ENCODE measurements at regions not wholly inside any gene's neighbourhood (a gene's known extent, or its start where the extent isn't known, plus 50 kb on each side); places are given as distances from the start of the nearest gene placed in this dataset.

GRCh38 chr1:29832936-29833335, 596.6 kb downstream of the PTPRU start:
- DNase-seq (ENCODE audit: low read depth): no peak

- no peak for DNase-seq (ENCODE audit: low read depth)
Observed at GRCh38 chr1:29832471-29832870, 596.1 kb downstream of the PTPRU start.

DNA sequence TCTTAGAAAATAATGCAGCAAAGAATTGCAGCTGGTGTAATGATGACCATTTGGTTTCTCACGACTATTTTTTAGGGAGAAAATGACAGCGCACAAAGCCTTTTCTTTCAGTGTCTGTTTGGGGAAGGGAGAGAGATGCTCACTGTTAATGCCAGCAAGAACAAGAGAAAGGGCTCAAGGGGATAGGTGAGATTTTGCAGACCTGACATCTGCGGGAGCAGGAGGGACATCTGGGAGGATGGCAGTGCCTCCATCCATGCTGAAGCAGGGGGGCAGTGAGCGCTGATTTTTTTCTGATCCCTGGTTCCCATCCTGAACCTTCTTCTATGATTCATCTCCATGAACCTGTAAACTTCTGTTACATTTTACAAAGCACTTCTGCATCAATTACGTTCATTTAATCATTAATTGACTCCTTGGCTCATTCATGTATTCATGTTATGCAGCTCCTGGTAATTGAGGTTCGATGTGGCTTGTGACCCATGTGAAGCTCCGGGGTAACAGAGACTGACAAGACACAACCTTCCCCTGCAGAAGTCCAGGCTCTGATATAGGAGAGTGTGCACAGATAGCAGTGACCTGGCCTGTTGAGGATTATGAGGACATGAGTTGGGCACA, 595.3 kb downstream of the PTPRU start:
- no peak for DNase-seq (ENCODE audit: low read depth)

DNA sequence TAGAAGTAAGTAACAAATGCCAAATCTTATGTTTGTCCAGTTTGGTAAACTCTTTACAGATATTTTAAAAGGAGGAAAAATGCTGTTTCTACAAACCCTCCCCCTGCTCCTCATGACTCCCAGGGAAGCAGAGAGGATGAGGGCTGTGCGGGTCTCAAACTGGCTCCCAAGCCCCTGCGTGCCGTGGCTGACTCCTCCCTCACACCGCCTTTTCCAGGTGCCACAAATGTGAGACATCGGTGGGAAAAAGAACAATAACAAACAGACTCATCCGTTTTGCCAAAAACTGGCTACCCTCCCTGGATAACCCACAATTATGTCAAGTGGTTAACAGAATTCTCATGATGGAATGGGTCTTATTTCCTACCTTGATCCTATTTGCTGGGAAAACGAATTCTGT, 594.6 kb downstream of the PTPRU start:
- DNase-seq (ENCODE audit: low read depth): no peak

- no peak for DNase-seq (ENCODE audit: low read depth)
Observed at GRCh38 chr1:29830383-29830782, 594.1 kb downstream of the PTPRU start.

DNA sequence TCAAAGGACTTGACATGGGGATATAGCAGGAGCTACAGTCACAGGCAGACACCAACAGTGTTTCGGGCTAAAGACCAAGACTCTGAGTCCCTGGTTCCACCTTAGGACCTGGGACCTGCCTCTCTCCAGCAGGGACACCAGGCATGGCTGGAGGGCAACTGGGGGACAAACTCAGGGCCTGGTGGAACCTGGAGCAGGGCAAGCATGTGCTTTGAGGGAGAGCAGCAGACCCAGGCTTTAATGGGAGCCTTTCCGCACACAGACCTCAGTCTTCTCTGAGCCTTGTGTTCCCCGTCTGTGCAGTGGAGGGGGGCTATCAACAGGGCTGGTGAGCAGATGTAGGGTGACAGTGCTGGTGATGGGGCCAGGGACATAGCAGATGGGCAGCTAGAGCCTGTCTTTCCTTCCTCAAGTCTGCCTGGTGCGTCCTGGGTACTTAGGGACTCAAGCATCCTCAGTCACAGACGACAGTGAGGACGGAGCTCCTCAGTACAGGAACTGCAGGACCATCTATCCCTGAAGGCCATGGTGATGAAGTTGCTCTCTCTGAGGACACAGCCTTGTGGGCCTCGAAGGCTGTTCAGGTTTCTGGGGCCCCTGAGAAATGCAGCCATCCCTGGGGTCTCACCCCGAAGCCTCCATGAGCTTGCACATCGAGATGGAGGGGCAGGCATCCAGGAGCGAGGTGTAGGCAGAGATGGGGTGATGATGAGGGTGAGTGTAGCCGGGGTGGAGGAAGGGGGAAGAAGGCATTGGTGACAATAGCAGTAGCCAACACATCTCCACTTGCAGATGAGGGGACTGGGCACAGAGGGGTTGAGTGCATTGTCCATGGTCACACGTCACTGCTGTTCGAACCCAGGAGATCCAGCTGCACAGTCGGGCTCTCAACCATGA, 593.4 kb downstream of the PTPRU start:
- no peak for DNase-seq (ENCODE audit: low read depth)

GRCh38 chr1:29828526-29829447, 592.5 kb downstream of the PTPRU start:
- DNase-seq (ENCODE audit: low read depth): no peak

- DNase-seq (ENCODE audit: low read depth): no peak
Observed at GRCh38 chr1:29827801-29828525, 591.6 kb downstream of the PTPRU start.

DNA sequence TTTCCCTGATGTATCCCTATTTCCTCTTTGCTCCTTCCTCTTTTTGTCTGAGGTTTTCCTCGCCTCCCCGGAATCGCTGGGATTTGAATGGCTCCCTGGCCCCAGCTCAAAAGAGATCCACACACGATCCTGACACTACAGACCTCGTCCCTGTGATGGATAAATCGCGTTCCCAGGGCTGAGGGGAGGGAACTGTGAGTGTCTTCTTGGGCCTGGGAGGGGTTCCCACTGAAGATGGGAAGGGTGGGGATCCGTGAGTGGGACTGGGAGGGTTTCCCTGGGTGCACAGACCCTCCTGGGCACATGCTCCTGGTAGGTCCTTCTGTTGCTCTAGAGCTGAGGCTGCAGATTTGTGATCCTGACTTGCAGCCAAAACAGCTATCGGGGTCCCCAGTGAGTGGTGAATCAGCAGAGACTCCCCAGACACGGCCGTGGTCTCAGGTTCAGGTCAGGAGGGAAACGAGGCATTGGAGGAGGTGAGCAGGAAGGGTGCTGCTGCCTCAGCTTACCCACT, 591.0 kb downstream of the PTPRU start:
- DNase-seq (ENCODE audit: low read depth): no peak

DNA sequence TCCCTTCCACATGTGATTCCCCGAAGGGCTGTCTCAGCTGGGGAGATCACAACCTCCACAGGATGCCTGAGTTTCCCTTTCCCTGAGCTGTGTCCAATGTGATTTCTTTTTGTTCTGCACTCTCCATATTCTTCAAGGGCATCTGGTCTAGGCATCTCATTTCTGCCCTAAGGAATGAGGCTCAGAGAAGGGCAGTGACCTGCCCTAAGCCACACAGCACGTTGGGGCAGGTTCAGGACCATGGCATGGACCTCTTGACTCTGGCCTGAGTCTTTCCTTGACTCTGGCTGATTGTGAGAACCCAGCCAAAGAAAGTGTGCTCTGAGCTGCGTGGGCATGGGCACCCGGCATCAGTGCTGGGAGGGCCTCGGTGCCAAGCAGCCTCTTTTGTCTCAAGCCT, 590.3 kb downstream of the PTPRU start:
- no peak for DNase-seq (ENCODE audit: low read depth)

DNA sequence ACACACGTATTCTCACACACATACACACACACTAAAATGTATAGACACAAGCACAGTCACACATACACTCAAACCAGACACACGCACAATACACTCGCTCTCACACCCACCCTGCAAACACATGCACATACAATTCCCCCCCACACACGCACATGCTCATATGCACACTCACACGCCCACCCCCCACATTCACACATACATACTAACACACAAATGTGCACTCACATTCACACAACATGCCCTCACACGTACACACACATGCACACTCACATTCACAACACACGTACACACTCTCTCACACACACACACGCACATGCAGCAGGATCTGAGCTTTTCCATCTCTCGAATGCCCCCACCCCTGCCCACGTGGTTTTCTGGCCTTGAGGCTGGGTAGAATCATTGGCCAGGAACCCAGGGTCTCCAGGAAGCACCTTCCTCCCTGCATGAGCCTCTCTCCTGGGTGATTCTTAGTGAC, 589.7 kb downstream of the PTPRU start:
- no peak for DNase-seq (ENCODE audit: low read depth)

GRCh38 chr1:29825274-29825940, 589.1 kb downstream of the PTPRU start:
- DNase-seq (ENCODE audit: low read depth): no peak

DNA sequence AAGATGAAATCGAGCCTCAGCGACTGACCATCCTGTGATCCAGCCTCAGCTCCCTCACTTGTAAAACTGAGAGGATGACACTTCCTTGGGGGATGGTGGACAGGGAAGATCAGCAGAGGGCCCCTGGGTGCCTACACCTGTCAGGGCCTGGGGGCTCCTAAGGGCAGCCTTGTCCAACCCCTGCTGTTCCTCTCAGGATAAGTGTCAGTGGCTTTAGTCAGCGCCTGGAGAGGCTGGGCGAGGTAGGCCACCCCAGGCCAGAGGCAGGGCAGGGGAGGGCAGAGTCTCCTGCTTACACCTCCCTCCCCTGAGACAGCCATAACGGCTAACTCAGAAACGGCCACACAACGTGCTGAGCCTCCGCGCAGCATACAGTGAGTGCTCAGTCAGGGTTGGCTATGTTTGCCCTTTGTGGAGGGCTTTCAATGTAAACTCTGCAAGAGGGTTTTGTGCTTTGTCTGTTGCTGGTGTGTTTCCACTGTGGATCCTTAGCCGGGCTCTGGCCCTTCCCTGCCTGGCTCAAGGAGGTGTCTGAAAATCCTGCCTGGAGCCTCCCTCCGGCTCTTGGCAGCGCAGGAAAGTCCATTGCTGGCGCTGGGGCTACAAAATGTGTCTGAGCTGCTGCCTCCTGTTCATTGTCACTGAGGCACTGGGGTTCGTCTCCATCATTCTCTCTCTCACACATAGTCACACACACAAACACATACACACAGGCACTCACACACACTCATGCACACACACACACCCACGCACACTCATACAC, 588.4 kb downstream of the PTPRU start:
- no peak for DNase-seq (ENCODE audit: low read depth)

DNA sequence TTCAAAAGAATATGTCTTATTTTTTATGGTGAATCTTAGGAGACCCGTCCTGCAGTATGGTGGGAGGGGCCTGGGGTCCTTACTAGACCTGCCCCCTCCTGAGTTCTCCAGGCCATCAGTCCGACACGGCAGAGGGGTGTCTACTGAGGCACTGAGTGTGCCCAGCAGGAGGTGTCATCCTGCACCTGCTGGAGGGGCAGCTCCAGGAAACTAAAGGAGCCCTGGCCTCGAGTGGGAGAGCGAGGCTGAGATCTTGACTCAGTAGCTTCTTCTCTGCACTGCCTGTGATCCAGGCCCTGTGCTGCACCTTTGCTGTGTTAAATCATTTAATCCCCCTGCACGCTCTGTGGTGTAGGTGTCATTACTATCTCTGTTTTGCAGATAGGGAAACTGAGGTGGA, 587.7 kb downstream of the PTPRU start:
- no peak for DNase-seq (ENCODE audit: low read depth)

DNA sequence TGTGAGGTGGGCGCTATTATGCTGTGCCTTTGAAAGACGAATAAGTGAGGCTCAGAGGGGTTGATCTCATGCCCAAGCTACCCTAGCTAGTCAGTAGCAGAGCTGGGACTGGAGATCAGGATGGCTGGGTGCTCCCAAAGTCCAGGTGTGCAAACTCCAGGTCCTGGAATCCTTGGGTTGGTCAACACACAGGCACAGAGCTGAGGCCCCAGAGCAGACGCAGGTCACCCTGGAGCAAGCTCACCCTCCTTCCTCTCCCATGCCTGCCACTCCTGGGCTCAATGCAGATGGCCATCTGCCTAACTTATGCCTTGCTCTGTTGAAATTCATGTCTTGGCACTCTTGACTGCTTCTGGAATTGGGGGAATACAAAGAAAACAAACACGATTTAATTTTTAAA, 587.2 kb downstream of the PTPRU start:
- no peak for DNase-seq (ENCODE audit: low read depth)

DNA sequence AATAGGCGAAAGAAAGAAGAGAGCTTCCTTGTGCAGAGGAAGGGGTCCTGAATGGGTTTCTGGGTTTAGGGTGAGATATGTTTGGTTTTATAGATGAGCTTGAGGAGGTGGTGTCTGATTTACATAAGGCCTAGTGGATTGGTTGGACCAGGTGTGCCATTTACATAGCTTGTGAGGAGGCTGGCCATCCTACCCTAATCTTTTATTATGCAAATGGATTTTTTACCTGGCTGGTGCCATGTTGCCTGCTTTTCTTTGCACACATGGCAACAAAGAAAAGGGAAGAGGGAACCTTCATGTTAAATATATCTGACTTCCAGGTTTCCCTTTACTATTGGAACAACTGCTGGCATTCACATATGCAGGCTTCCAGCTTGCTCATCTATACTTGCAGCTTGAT, 585.3 kb downstream of the PTPRU start:
- no peak for DNase-seq (ENCODE audit: low read depth)

DNA sequence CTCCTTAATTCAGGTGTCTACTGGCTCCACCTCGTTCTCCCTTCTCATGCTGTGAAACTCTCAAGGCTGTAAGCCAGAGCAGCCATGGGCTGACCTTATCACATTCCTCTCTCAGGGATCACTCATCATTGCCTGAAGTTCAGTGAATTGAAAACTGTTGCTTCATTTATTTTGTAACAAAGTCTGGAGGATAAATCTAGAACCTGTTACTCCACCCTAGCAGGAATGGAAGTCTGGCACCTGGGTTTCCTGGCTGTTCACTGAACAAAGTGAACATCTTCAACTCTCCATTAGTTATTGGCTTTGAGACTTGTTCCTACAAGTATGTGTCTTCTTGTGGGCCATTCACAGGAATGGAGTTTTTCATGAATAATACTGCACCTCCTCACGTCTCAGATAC, 584.1 kb downstream of the PTPRU start:
- no peak for DNase-seq (ENCODE audit: low read depth)

DNA sequence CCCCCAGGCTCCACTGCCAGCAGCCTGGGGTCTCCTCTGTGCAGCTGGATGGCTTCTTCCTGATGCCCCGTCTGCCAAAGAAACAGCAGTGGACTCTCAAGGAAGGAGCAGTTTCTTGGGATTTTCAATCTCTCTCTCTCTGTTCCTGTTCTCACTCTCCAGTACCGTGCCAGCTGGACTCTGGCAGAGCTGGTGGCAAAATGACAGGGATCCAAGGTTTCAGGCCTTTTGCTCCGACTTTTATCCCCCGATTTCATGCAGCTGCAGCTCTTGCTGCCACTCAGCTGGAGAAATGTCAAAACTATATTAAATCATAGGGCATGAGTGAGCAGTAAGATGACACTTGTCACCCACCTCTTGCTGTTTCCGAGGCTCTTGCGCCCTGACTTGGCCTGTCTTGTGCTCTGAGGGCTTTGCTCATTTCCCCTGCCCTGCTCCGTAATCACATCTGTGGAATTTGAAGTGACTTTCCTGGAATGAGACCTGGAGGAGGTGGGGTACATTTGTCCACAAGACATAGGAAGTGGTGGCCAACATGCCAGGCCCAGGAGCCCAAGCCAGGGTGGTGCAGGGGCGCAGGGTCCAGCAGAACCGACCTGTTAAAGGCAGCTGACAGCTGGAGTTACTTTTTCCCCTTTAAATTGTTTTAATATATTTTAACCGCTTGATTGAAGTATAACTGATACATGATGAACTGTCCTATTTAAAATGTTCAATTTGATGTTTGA, 576.2 kb downstream of the PTPRU start:
- no peak for DNase-seq (ENCODE audit: low read depth)

DNA sequence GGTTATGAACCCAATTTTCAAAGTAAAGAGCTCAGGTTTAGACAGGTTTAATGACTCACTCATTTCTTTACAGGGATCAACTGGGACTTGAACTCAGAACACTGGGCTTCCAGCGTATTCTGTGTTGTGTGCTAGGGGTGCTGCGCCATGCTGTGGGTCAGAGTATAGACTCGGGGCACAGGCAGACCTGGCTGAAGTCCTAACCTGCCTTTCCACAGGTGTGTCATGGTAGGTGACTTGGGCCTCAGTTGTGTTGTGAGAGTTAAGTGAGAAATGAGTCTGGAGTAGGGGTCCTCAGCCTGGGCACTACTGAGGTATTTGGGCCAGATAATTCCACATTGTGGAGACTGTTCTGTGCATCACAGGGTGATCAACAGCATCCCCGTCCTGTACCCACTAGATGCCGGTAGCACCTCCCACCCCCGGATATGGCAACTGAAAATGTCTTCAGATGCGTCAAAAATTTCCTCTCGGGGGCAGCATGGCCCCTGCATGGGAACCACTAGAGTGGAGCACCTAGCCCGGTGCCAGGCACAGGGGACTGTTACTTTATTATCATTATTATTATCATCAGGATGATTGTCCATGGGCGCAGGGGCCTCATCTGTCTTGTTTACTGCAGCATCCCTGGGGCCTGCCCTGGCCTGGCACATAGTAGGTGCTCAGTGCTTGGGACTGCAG, 575.5 kb downstream of the PTPRU start:
- no peak for DNase-seq (ENCODE audit: low read depth)
